ENCODE measurements at regions not wholly inside any gene's neighbourhood (a gene's known extent, or its start where the extent isn't known, plus 50 kb on each side); places are given as distances from the start of the nearest gene placed in this dataset.

- TF ChIP-seq CTCF (IDR thresholded peaks at IDR 0.05) = no peak
- no peak for TF ChIP-seq POLR2A (IDR thresholded peaks at IDR 0.05)
Measured at GRCh38 chr3:109985943-109986555, 648.7 kb upstream of the DPPA4 start.

Measured in uterus (tissue), 2 donors.